ENCODE measurements at regions not wholly inside any gene's neighbourhood (a gene's known extent, or its start where the extent isn't known, plus 50 kb on each side); places are given as distances from the start of the nearest gene placed in this dataset.

DNA sequence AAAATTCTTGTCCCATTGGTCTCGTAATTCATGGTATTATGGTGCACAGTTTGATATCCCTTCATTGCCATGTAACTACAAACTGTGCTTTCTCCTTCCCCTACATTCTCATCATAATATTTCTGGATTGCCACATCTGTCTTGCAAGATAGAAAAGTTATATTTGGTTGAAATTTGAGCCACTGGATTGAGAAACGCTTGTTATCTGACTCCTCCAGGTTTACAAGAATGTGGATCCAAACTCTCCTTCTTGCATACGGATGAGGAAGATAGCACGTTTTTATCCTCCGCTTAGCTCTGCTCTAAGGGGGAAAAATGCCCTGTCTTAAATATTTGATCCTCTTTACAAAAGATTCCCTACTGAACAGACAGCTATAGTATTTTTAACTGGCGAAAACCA, 438.2 kb downstream of the TSN start:
- H3K4me1 Mint-ChIP-seq (ENCODE audit: low read depth) = no peaks in the 10 kb centered on the region
- H3K4me3 Mint-ChIP-seq = no peak overlapping the region
- no peaks in the 10 kb centered on the region for H3K27me3 Mint-ChIP-seq
- H3K9me3 Mint-ChIP-seq = no peaks in the 10 kb centered on the region
- no peak overlapping the region for H3K27ac Mint-ChIP-seq
- H3K36me3 Mint-ChIP-seq (ENCODE audit: low read depth) = no peaks in the 10 kb centered on the region
- DNase-seq = no peak

DNA sequence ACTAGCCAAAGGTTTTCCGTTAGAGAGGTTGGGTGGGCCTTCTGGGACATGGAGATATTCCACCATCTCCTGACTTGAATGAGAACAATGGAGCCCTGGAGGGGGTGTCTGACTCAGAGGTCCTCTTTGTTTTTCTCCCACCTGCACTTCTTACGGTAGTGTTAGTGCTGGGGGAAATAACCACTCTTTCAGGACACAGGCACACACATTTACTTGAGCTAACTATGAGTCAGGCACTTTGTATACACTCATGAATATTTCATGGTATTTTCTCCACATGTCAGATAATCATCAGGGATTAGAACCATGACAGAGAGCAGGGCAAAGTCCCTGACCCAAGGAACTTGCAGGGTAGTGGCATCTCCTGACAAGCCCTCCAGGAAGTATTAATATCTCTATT, 439.1 kb downstream of the TSN start:
- no peaks in the 10 kb centered on the region for H3K4me1 Mint-ChIP-seq (ENCODE audit: low read depth)
- DNase-seq = no peak
- H3K27me3 Mint-ChIP-seq = no peaks in the 10 kb centered on the region
- H3K9me3 Mint-ChIP-seq = no peaks in the 10 kb centered on the region
- H3K4me3 Mint-ChIP-seq = no peak overlapping the region
- H3K36me3 Mint-ChIP-seq (ENCODE audit: low read depth) = no peaks in the 10 kb centered on the region
- no peak overlapping the region for H3K27ac Mint-ChIP-seq

DNA sequence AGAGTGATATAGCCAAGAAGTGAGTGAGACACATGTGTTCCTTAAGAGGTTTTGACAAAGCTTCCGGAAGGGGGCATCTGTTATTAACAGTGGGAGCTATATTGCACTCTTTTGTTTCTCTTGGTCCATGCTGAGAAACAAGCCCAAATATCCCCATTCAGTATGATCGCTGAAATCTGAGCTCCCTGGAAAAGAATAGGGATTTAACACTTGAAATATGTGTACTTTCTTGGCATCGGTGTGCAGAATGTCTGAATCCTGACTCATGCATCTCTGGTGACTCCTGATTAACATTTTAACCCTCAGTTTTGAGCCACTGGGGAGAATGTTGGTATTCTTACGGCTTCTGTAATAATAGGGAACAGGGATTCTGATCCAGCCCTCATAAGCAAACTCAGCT, 448.1 kb downstream of the TSN start:
- Mint-ChIP-seq H3K4me3 (no peak overlapping the region), H3K36me3 (ENCODE audit: low read depth) (no peaks in the 10 kb centered on the region), H3K9me3 (no peaks in the 10 kb centered on the region), H3K4me1 (ENCODE audit: low read depth) (no peaks in the 10 kb centered on the region), H3K27me3 (no peaks in the 10 kb centered on the region), H3K27ac (no peak overlapping the region)
- DNase-seq = no peak

DNA sequence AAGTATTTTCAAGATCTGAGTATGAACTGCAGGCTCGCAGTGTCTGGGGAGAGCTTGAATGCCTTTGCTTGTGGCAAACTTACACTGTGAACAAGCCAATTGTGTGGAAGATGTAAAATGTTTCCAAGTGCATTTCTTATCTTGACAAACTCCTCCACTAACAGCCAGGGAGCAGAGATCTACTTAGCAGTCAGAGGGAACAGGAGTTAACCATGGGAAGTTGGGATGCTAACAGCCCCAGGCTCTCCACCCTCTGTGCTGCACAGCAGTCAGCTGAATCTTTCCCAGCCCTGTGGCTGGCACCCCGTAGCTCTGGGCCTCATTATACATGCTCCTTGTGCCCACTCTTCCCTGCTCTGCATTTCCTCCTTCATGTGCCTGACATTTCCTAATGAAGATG, 450.2 kb downstream of the TSN start:
- no peak overlapping the region for H3K4me3 Mint-ChIP-seq
- H3K27me3 Mint-ChIP-seq = no peaks in the 10 kb centered on the region
- DNase-seq = no peak
- H3K4me1 Mint-ChIP-seq (ENCODE audit: low read depth) = no peaks in the 10 kb centered on the region
- no peaks in the 10 kb centered on the region for H3K9me3 Mint-ChIP-seq
- no peak overlapping the region for H3K27ac Mint-ChIP-seq
- H3K36me3 Mint-ChIP-seq (ENCODE audit: low read depth) = no peaks in the 10 kb centered on the region

DNA sequence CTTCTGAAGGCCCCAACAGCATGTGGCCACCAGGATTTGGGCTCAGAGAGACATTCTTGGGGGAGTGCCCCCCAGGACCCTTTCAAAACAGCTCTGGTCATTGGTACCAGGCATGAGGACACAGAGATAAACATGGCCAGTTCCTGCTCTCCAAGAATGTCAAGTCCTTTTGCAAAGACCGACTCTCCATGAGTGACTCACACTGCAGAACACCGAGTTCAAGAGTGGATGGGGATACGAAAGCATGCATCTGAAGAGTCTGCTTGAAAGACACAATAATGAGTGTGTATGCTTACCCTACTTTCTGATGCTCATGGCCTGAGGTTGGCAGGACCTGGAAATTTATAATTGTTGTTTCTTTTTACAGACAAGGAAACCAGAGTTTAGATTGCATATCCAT, 450.6 kb downstream of the TSN start:
- Mint-ChIP-seq H3K4me1 (ENCODE audit: low read depth) (no peaks in the 10 kb centered on the region), H3K27ac (no peak overlapping the region), H3K27me3 (no peaks in the 10 kb centered on the region), H3K4me3 (no peak overlapping the region), H3K36me3 (ENCODE audit: low read depth) (no peaks in the 10 kb centered on the region), H3K9me3 (no peaks in the 10 kb centered on the region)
- DNase-seq = no peak

DNA sequence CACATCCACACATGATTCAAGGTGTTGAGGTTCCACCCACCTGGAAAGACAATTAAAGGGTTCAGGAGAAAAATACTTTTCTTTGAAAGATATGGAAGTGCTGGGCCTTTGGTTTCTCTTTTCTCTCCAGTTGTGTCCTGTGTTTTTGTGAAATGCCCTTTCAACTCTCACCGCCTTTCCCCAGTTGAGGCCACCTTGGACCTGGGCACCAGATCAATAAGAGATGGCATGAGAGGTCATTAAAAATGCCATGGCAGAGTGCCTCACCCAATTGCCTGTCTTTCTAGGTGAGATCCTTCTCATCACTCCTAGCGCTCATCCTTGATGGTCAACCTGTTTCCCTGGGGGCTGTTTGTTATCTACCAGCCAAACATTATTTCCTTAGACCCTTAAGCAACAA, 453.9 kb downstream of the TSN start:
- no peaks in the 10 kb centered on the region for H3K9me3 Mint-ChIP-seq
- no peaks in the 10 kb centered on the region for H3K4me1 Mint-ChIP-seq (ENCODE audit: low read depth)
- H3K36me3 Mint-ChIP-seq (ENCODE audit: low read depth) = no peaks in the 10 kb centered on the region
- H3K27me3 Mint-ChIP-seq = no peaks in the 10 kb centered on the region
- H3K4me3 Mint-ChIP-seq = no peak overlapping the region
- DNase-seq = no peak
- H3K27ac Mint-ChIP-seq = no peak overlapping the region

DNA sequence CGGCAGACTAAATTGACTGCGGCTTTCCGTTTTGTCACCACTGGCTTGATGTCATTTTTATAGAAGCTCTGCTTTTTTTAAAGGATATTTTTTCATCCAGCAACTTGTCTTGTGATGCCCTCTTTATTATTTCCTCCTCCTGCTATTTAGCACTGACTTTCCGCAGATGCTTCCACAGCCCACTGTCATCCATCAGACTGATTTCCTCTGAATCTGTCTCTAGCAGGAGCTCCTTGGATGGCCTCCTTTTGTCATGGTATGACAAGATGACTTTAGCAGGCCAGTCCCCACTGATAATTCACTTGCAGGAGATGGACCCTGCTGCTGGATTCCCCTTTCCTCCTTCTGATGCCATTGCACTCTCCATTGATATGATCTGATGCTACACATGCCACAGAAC, 454.6 kb downstream of the TSN start:
- Mint-ChIP-seq H3K4me3 (no peak overlapping the region), H3K4me1 (ENCODE audit: low read depth) (no peaks in the 10 kb centered on the region), H3K27ac (no peak overlapping the region), H3K27me3 (no peaks in the 10 kb centered on the region), H3K36me3 (ENCODE audit: low read depth) (no peaks in the 10 kb centered on the region), H3K9me3 (no peaks in the 10 kb centered on the region)
- no peak for DNase-seq

DNA sequence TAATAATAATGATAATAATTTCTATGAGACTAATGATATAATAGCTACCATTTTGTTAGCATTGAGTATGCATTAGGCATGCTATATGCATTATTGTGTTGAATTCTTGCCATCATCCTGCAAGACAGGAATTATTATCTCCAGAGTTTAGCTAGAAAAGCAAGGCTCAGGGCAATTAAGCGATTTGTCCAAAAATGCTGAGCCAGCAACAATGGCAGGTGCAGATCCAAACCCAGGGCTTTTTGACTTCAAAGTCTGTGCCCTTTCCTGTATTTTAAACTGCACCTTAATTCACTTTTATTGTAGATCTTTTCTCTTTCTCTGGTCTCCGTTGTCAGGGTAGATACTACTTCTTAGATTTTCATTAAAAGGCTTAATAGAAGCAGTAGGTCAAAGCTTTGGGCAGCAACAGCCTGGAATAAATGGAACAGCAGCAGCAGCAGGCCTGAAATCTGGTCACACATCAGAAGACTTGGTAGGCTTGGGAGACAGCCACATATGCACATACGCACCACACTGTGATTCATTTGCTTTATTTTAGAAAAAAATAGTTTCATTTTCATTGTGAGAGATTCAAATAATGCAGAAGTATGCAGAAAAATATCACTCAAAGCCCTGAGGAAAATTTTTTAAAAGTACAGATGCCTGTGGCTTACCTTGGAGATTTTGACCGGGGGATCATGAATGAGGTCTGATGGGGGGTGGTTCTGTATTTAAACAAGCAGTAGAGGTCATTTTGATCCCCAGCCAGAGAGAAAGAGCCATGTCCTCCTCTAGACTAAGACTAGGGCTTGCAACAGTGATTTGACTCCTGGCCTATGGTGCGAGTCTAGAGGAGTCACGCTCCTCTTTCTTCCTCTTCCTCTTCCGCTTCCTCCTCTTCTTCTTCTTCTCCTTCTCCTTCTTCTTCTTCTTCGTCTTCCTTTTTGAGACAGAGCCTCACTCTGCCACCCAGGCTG, 455.7 kb downstream of the TSN start:
- Mint-ChIP-seq H3K9me3 (no peaks in the 10 kb centered on the region), H3K4me3 (no peak overlapping the region), H3K36me3 (ENCODE audit: low read depth) (no peaks in the 10 kb centered on the region), H3K27me3 (no peaks in the 10 kb centered on the region), H3K4me1 (ENCODE audit: low read depth) (no peaks in the 10 kb centered on the region), H3K27ac (no peak overlapping the region)
- DNase-seq = no peak

DNA sequence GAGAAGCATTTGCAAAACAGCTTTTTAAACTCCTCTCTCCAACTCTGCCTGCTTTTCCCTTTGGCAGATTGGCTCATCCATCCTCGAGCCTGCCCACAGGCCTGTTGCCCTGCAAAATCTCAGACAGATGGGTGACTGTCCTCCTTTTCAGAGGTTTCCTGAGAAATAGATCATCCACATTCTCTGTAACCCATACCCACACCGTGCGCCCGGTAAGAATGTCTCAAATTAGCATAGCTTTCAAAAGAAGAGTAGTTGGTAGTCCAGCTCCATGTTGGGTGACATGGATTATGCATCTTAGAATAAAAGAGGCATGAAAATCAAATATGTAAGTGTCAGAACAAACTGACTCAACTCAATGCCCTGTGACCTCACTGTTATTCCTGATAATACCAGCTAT, 457.9 kb downstream of the TSN start:
- no peaks in the 10 kb centered on the region for H3K9me3 Mint-ChIP-seq
- no peak overlapping the region for H3K27ac Mint-ChIP-seq
- no peaks in the 10 kb centered on the region for H3K27me3 Mint-ChIP-seq
- H3K36me3 Mint-ChIP-seq (ENCODE audit: low read depth) = no peaks in the 10 kb centered on the region
- no peak overlapping the region for H3K4me3 Mint-ChIP-seq
- no peak for DNase-seq
- H3K4me1 Mint-ChIP-seq (ENCODE audit: low read depth) = no peaks in the 10 kb centered on the region

DNA sequence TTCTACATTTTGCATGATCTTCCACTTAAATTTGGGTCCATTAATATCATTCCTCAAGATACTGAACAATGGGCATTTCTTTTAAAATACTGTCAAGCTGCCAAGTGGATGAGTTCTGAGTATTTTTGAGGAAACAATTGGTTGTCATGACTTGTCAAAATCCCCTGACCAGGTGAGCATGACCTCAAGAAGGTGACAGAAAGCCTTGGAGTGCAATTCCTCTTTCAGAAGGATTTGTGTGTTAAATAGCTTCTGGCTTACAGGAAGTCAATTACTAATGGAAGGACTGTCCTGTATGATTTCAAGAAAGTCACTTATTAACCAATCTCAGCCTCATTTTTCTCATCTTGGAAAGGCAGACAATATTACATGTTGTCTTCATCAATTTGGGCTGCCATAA, 460.6 kb downstream of the TSN start:
- no peaks in the 10 kb centered on the region for H3K27me3 Mint-ChIP-seq
- DNase-seq = no peak

DNA sequence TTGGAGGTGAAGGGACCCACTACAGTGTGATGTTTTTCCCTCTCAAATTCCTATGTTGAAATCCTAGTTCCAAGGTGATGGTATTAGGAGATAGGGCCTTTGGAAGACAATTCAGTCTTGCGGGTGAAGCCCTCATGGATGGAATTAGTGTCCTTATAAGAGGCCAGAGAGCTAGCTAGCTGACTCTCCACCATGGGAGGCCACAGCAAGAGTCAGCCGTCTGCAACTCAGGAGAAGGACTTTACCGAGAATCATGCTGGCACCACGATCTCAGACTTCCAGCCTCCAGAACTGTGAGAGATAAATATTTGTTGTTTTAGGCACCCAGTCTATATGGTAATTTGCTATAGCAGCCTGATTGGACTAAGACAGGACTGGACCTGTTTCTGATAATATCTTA, 461.4 kb downstream of the TSN start:
- no peaks in the 10 kb centered on the region for H3K9me3 Mint-ChIP-seq

More for the DNA sequence above, 460.6 kb downstream of the TSN start:
- no peak overlapping the region for H3K4me3 Mint-ChIP-seq
- H3K36me3 Mint-ChIP-seq (ENCODE audit: low read depth) = no peaks in the 10 kb centered on the region
- no peaks in the 10 kb centered on the region for H3K4me1 Mint-ChIP-seq (ENCODE audit: low read depth)
- H3K27ac Mint-ChIP-seq = no peak overlapping the region
- H3K9me3 Mint-ChIP-seq = no peaks in the 10 kb centered on the region

DNA sequence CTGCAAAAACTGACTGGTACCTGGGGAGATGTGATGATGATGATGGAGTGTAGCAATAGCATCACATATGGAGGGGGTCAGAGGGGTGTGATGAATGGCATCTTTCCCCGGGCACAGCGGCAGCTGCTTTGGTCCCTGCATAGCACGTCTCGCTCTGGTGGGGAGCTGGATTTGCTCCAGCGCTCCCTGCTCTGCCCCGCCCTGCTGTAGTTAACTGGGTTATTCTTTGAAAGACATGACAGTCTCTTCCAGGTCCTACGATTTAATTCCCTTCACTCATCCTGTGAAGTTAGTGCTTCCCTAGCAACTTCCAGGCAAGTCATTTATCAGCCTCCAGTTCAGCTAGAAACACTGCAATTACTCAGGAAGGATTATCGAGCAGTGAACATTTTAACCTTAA, 463.1 kb downstream of the TSN start:
- Mint-ChIP-seq H3K9me3 (no peaks in the 10 kb centered on the region), H3K4me3 (no peak overlapping the region), H3K27ac (no peak overlapping the region), H3K27me3 (no peaks in the 10 kb centered on the region), H3K4me1 (ENCODE audit: low read depth) (no peaks in the 10 kb centered on the region), H3K36me3 (ENCODE audit: low read depth) (no peaks in the 10 kb centered on the region)
- no peak for DNase-seq

More for the DNA sequence above, 461.4 kb downstream of the TSN start:
- no peak for DNase-seq
- no peaks in the 10 kb centered on the region for H3K27me3 Mint-ChIP-seq
- H3K27ac Mint-ChIP-seq = no peak overlapping the region
- no peak overlapping the region for H3K4me3 Mint-ChIP-seq
- no peaks in the 10 kb centered on the region for H3K36me3 Mint-ChIP-seq (ENCODE audit: low read depth)
- H3K4me1 Mint-ChIP-seq (ENCODE audit: low read depth) = no peaks in the 10 kb centered on the region

DNA sequence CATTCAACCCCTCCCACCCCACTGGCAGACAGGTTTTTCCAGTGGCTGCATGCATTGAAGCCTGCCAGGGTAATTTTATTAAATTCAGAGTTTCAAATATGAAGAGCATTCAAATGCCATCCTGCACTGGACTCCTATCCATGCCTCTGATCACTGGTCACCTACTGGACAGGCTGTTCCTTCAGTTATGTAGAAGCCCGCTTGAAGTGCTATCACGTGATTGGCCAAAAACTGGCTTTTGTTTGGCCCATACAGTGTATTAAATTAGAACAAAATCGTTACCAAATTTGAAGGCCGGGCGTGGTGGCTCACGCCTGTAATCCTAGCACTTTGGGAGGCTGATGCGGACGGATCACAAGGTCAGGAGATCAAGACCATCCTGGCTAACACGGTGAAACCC, 464.1 kb downstream of the TSN start:
- Mint-ChIP-seq H3K9me3 (no peaks in the 10 kb centered on the region), H3K27ac (no peak overlapping the region), H3K4me1 (ENCODE audit: low read depth) (no peaks in the 10 kb centered on the region), H3K4me3 (no peak overlapping the region), H3K36me3 (ENCODE audit: low read depth) (no peaks in the 10 kb centered on the region), H3K27me3 (no peaks in the 10 kb centered on the region)
- no peak for DNase-seq

DNA sequence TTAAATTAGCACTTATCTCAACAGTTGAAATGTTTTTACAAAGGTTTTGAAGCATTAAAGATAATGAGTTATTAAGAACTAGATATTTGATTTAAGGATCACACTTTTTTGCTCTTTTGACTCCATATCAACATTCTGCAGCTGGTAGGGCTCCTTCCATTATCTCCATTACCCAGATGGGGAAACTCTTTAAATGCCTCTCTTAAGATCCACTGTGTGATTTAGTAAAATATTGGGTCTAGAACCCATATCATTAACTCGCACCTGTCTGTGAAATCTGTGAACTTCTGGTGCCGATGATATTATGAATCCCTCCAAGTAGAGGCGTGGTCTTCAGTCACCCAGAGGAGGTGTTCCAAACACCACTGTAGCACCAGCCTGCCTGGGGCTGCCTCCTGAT, 466.2 kb downstream of the TSN start:
- H3K9me3 Mint-ChIP-seq = no peaks in the 10 kb centered on the region

DNA sequence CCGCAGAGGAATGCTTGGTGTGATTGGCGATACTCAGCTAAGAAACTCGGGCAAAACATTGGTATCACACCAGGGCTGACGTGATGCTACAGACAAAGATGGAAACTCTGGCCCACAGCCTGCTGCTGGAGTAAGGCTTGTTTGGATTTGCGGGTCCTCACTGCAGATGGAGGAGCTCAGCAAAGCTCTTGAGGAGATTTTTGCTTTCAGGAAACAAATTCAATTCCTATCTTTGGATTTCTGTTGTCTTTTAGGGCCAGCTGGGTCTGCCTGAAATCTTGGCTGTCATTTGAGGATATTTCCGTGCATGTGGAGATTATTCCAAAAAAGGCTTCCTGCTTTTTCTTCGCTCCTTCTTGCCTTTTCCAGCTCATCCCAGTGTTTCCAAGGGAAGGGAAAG, 475.8 kb downstream of the TSN start:
- no peak for DNase-seq
- H3K4me1 Mint-ChIP-seq (ENCODE audit: low read depth) = no peaks in the 10 kb centered on the region
- H3K36me3 Mint-ChIP-seq (ENCODE audit: low read depth) = no peaks in the 10 kb centered on the region
- H3K27ac Mint-ChIP-seq = no peak overlapping the region
- H3K27me3 Mint-ChIP-seq = peaks cover 1% of the 10 kb centered on the region
- no peaks in the 10 kb centered on the region for H3K9me3 Mint-ChIP-seq
- H3K4me3 Mint-ChIP-seq = no peak overlapping the region

More for the DNA sequence above, 466.2 kb downstream of the TSN start:
- Mint-ChIP-seq H3K36me3 (ENCODE audit: low read depth) (no peaks in the 10 kb centered on the region), H3K27ac (no peak overlapping the region), H3K4me1 (ENCODE audit: low read depth) (no peaks in the 10 kb centered on the region), H3K4me3 (no peak overlapping the region), H3K27me3 (peaks cover 3% of the 10 kb centered on the region)
- no peak for DNase-seq

DNA sequence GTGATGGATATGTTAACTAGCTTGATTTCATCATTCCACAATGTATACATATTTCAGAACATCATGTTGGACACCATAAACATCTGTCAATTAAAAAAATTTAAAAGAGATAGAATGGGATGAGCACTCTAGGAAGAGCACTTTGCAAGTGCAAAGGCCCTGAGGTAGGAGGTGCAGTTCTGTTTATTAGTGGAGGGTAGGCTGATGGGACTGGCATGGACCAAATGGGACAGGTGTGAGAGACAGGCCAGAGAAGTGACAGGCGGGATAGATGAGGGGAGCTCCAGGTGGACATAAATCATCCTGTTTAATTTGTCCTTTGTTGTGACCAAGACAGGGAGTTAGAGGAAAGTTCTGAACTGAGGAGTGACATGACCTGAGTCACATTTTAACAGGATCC, 477.9 kb downstream of the TSN start:
- H3K27me3 Mint-ChIP-seq = no peaks in the 10 kb centered on the region
- no peak for DNase-seq
- no peaks in the 10 kb centered on the region for H3K9me3 Mint-ChIP-seq
- H3K27ac Mint-ChIP-seq = no peak overlapping the region
- H3K4me1 Mint-ChIP-seq (ENCODE audit: low read depth) = no peaks in the 10 kb centered on the region
- H3K36me3 Mint-ChIP-seq (ENCODE audit: low read depth) = no peaks in the 10 kb centered on the region
- H3K4me3 Mint-ChIP-seq = no peak overlapping the region
